OCI-LY7 (cell line): ENCODE measurements at regions not wholly inside any gene's neighbourhood (a gene's known extent, or its start where the extent isn't known, plus 50 kb on each side); places are given as distances from the start of the nearest gene placed in this dataset.

Source experiments
- CTCF ChIP-seq: fragments of 200-600 bp; sonication (generic); conservative IDR thresholded peaks from 2 replicates; pipeline ENCODE4 v1.5.1; 2014; ENCODE audit warnings: mild to moderate bottlenecking, antibody characterized with exemption, low read length, moderate library complexity, mixed read lengths
- EZH2phosphoT487 ChIP-seq: fragments of 200-600 bp; sonication (generic); IDR thresholded peaks from 2 replicates; pipeline ENCODE4 v1.6.1; 2018; ENCODE audit warnings: low read depth, borderline replicate concordance, mild to moderate bottlenecking, mixed run types, antibody characterized with exemption, low read length, moderate library complexity, mixed read lengths

- no peak for TF ChIP-seq EZH2phosphoT487
- no peak for TF ChIP-seq CTCF
Measured at GRCh38 chr12:90585640-90586304, 369.2 kb downstream of the CCER1 start.
